GM21529 (cell line): ENCODE measurements at regions not wholly inside any gene's neighbourhood (a gene's known extent, or its start where the extent isn't known, plus 50 kb on each side); places are given as distances from the start of the nearest gene placed in this dataset.

Source experiments
- ATAC-seq: cut with Tn5 transposase; IDR thresholded peaks from one replicate; pipeline ENCODE4 v1.9.1; 2021; ENCODE audit not compliant: unreplicated experiment

DNA sequence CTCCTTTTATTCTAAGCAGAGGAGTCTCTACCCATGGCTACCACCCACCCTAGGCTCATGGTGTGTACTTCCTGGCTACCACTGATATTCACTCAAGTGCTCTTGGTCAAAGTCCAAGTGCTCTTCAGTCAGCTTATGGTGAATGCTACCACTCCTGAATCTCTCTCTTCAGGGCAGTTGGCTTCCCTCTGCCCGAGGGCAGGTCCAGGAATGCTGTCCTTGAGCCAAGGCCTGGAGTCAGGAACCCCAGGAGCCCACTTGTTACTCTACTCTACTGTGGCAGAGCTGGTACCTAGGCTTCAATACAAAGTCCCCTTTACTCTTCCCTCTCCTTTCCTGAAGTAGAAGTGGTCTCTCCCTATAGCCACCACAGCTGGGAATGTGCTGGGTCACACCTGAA is 226.0 kb downstream of the DIPK2A start:
- ATAC-seq: no peak

DNA sequence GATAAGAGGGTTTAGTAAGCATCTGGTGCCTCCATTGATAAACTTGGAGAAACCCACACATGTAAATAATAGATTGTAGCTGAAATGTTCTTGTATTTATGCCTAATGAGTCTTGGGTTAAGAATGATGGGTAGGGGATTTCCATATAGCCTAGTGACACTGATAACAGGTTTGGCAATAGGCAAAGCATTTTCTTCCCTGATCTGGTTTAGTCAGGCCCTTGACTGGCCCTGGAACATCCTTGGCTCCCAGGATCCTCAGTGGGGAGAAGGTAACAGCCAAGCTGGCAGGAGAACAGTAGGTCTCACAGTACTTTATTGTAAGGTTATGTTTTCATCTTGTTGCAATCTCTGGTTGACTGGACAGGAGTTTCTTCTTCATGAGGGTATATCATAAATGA is 228.4 kb downstream of the DIPK2A start:
- no peak for ATAC-seq

DNA sequence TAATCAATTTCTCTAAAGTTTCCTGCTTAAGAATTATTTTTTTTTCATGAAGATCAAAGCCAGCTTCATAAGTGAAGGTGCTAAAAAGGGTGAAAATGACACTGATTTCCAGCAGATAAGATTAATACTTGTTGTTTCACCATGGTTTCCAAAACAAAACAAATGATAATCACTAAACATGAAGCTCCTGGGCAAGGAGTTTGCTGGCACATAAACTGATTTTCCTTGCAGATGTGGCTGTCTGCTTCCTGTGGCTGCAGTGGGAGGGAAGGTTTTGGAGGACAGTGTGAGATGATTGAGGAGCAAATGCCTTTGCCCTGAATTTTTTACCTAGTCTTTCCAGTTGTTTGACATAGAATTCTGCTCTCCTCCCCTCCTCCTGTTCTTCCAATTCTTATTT is 228.8 kb downstream of the DIPK2A start:
- no peak for ATAC-seq

GRCh38 chr3:144221761-144222160 is 250.1 kb downstream of the DIPK2A start:
- ATAC-seq: no peak

GRCh38 chr3:144229330-144229729 is 257.7 kb downstream of the DIPK2A start:
- ATAC-seq: no peak

DNA sequence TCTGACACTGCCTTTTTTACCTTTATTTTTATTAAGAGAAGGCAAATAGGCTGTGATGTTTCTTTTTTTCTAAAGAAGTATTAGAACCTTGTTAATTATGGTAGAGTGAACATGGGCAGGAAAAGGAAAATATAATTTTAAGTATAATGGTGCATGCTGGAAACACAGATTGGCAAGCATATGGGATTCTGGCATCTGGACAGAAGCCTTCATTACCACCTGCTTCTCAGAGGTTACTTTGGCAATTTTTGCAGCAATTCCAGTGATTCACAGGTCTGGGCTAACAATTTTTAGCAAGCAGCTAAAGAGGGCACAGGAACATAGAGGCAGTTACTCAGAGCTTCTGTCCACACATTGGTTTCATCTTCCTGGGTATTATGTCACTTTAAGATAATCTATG is 258.3 kb downstream of the DIPK2A start:
- no peak for ATAC-seq

- no peak for ATAC-seq
Observed at GRCh38 chr3:144235489-144235888, 263.9 kb downstream of the DIPK2A start.

- ATAC-seq: no peak
Observed at GRCh38 chr3:144237351-144237750, 265.7 kb downstream of the DIPK2A start.

GRCh38 chr3:144241404-144241803 is 269.8 kb downstream of the DIPK2A start:
- no peak for ATAC-seq

DNA sequence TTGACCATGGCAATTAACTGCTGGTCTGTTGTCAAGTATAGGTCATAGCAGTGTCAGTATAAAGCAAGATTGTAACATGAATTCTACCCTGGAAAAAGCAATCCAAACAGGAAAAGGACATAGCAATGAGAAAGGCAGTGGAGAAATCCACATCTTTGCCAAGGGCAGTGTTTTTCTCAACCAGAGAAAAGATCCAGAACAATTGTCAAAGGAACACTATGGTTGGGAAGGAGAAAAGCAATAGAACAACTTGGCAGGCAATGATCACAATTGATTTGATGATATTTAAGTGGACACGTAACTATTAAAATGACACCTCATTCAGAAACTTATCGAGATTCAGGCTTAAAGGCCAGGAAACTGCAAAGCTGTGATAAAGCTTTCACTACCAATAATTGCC is 271.1 kb downstream of the DIPK2A start:
- ATAC-seq: no peak

DNA sequence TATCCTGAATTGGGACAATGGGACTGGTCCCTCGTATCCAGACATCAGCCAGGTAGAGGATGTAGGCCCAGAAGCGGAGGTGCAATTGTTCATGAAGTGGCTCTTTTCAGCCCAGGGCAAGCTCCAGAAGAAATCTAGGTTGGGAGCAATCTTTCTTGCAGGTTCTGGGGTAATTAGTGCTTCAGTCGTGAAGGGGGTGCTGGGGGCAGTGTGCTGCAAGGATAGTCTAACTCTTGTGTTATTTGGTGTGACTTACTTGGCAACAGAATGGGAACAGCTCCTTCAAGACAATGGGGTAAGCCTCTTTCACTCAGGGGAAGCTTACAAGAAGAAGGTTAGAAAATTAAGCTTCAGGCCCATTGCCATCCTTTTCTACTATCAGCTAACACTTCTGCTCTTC is 273.0 kb downstream of the DIPK2A start:
- no peak for ATAC-seq

DNA sequence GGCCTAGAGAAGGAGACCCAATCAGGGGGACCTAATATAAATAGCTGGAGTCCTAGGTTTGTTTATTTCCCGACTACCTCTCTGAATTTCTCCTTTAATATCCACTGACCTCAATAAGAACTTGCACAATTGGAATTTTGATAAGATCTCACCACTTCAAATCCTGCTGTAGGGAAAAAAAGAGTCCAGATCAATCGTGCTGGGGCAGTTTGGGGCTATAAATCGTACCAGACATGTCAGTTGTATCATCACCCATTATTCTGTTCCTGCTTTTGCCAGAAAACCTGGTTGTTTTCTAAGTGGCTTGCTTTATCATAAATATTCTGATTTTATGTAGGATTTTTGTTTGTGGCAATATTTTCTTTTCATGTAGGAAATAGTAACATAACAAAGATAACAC is 281.3 kb downstream of the DIPK2A start:
- no peak for ATAC-seq

DNA sequence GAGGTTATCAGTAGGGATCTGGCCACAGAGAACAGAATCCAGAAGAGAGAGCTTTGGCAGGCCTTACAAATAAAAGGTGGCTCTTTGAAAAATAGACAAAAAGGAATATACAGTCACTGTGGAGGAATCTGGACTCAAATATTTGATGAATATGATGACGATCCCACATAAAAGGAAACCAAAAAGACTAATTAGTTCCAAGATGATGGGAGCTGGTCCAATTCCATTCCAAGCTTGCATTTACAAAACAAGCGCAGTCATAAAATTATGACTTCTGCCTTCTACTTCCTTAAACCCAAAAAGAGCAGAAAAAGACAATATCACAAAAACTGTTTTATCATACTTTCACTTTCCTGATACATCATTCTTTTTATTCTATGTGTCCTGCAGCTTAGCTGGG is 285.8 kb downstream of the DIPK2A start:
- ATAC-seq: no peak

- ATAC-seq: no peak
Observed at GRCh38 chr3:144259267-144259666, 287.6 kb downstream of the DIPK2A start.

- ATAC-seq: no peak
Observed at GRCh38 chr3:144263706-144264105, 292.1 kb downstream of the DIPK2A start.

GRCh38 chr3:144264350-144264749 is 292.7 kb downstream of the DIPK2A start:
- ATAC-seq: no peak

DNA sequence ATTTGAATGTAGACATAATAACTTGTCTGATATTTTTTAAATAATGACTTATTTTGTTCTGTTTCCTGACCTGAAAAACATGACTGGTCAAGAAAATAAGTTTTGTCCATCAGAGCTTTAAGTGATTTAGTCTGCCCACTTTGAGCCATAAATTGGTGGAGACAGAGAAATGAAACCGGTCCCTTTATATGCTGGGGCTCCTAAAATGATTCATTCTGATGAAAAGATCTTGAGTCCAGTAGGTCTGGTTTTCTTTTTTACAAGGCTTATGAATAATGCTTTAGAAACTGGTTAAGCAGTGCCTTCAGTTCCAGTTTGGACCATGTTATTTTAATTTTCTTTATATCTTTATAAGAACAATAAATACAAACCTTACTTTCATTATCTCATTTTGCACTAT is 293.2 kb downstream of the DIPK2A start:
- ATAC-seq: no peak

GRCh38 chr3:144265542-144266100 is 294.0 kb downstream of the DIPK2A start:
- ATAC-seq: no peak

DNA sequence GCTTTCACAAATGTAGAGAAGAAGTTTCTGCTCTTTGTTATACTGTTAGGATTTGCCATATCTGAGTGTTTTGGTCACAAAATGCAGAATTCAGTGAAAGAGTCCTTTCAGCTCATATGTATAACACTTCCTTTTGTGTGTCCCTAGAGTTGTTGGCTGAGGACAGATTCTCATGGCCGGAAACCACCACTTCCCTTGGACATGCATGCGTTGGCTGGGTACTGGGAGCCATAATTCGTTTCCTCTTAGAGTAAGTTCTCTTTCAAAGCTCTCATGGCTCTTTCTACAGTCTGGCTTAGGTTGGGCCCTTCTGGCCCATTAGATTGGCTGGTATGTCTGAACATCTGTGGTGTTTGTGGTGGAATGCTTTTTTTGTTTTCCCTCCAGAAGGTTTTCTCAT is 298.5 kb downstream of the DIPK2A start:
- ATAC-seq: peak; percentile 73

- ATAC-seq: no peak
Observed at GRCh38 chr3:144272680-144273079, 301.1 kb downstream of the DIPK2A start.

GRCh38 chr3:144273601-144274000 is 302.0 kb downstream of the DIPK2A start:
- no peak for ATAC-seq

GRCh38 chr3:144275005-144275404 is 303.4 kb downstream of the DIPK2A start:
- ATAC-seq: no peak

- ATAC-seq: no peak
Observed at GRCh38 chr3:144282313-144282712, 310.7 kb downstream of the DIPK2A start.
